GM12891 (cell line): ENCODE measurements at regions not wholly inside any gene's neighbourhood (a gene's known extent, or its start where the extent isn't known, plus 50 kb on each side); places are given as distances from the start of the nearest gene placed in this dataset.

ENCODE experiments used
- DNase-seq: peaks from one replicate; pipeline ENCODE4 v3.0.0; 2011; ENCODE audit warnings: low spot score; ENCODE audit not compliant: insufficient read length
- FAIRE-seq: peaks from 2 replicates; lab custom pipeline; 2011; peaks lifted over from hg19 to GRCh38; lab: Jason Lieb, UNC
- PAX5 ChIP-seq: IDR thresholded peaks from 2 replicates; pipeline ENCODE4 v1.6.1; 2011; ENCODE audit warnings: low read length, moderate library complexity, mild to moderate bottlenecking; ENCODE audit not compliant: insufficient read depth, severe bottlenecking
- POLR2A ChIP-seq: IDR thresholded peaks from 2 replicates; pipeline ENCODE4 v1.6.1; 2011; ENCODE audit warnings: low read depth, low read length, control low read depth
- POLR2AphosphoS5 ChIP-seq: IDR thresholded peaks from 2 replicates; pipeline ENCODE4 v1.6.1; 2011; ENCODE audit warnings: low read depth, low read length, control low read depth
- POU2F2 ChIP-seq: IDR thresholded peaks from 2 replicates; pipeline ENCODE4 v1.6.1; 2011; ENCODE audit warnings: low read depth, mild to moderate bottlenecking, control low read depth, low read length, moderate library complexity
- SPI1 ChIP-seq: IDR thresholded peaks from 2 replicates; pipeline ENCODE4 v1.6.1; 2011; ENCODE audit warnings: low read depth, low read length, control low read depth
- TAF1 ChIP-seq: IDR thresholded peaks from 2 replicates; pipeline ENCODE4 v1.6.1; 2011; ENCODE audit warnings: low read depth, low read length, control low read depth

- FAIRE-seq (no peak), DNase-seq (no peak)
- TF ChIP-seq SPI1, result no peak
- no peak for TF ChIP-seq POLR2A
- no peak for TF ChIP-seq POLR2AphosphoS5
- TF ChIP-seq PAX5, result no peak
- no peak for TF ChIP-seq POU2F2
- no peak for TF ChIP-seq TAF1
These were observed 370.8 kb downstream of the GADD45G start for GRCh38 chr9:89975630-89976029.

GRCh38 chr9:89978185-89978584 is 373.4 kb downstream of the GADD45G start:
- no peak for DNase-seq
- no peak for TF ChIP-seq POU2F2
- no peak for TF ChIP-seq POLR2A
- TF ChIP-seq PAX5, result no peak
- TF ChIP-seq TAF1, result no peak
- TF ChIP-seq POLR2AphosphoS5, result no peak
- no peak for TF ChIP-seq SPI1
- FAIRE-seq, result no peak

GRCh38 chr9:89980600-89980999 is 375.8 kb downstream of the GADD45G start:
- TF ChIP-seq POLR2AphosphoS5 (no peak), POLR2A (no peak), PAX5 (no peak), SPI1 (no peak), POU2F2 (no peak), TAF1 (no peak)
- DNase-seq, result no peak
- FAIRE-seq, result no peak

GRCh38 chr9:89982016-89982415 is 377.2 kb downstream of the GADD45G start:
- TF ChIP-seq POLR2AphosphoS5, result no peak
- no peak for TF ChIP-seq POLR2A
- TF ChIP-seq POU2F2, result no peak
- no peak for TF ChIP-seq SPI1
- no peak for TF ChIP-seq PAX5
- no peak for TF ChIP-seq TAF1
- no peak for FAIRE-seq
- no peak for DNase-seq

- FAIRE-seq (no peak), DNase-seq (no peak)
- TF ChIP-seq PAX5 (no peak), POLR2AphosphoS5 (no peak), POLR2A (no peak), SPI1 (no peak), POU2F2 (no peak), TAF1 (no peak)
These were observed 378.6 kb downstream of the GADD45G start for GRCh38 chr9:89983411-89983810.

- TF ChIP-seq SPI1 (no peak), POU2F2 (no peak), PAX5 (no peak), TAF1 (no peak), POLR2A (no peak), POLR2AphosphoS5 (no peak)
- FAIRE-seq, result no peak
- DNase-seq, result no peak
These were observed 379.4 kb downstream of the GADD45G start for GRCh38 chr9:89984214-89984613.

GRCh38 chr9:89985068-89985467 is 380.3 kb downstream of the GADD45G start:
- no peak for FAIRE-seq
- TF ChIP-seq SPI1 (no peak), POLR2A (no peak), POU2F2 (no peak), TAF1 (no peak), POLR2AphosphoS5 (no peak), PAX5 (no peak)
- no peak for DNase-seq

GRCh38 chr9:89986190-89986589 is 381.4 kb downstream of the GADD45G start:
- TF ChIP-seq POLR2AphosphoS5 (no peak), POLR2A (no peak), SPI1 (no peak), TAF1 (no peak), POU2F2 (no peak), PAX5 (no peak)
- no peak for DNase-seq
- FAIRE-seq, result no peak

GRCh38 chr9:89988458-89988857 is 383.6 kb downstream of the GADD45G start:
- FAIRE-seq, result no peak
- DNase-seq, result no peak
- TF ChIP-seq POU2F2 (no peak), PAX5 (no peak), TAF1 (no peak), SPI1 (no peak)

- FAIRE-seq, result no peak
- TF ChIP-seq POLR2AphosphoS5, result no peak
- no peak for TF ChIP-seq SPI1
- TF ChIP-seq TAF1, result no peak
- TF ChIP-seq PAX5, result no peak
- TF ChIP-seq POLR2A, result no peak
- no peak for TF ChIP-seq POU2F2
- DNase-seq, result no peak
These were observed 386.5 kb downstream of the GADD45G start for GRCh38 chr9:89991204-89991790.
